H7 (cell line): ENCODE measurements at regions not wholly inside any gene's neighbourhood (a gene's known extent, or its start where the extent isn't known, plus 50 kb on each side); places are given as distances from the start of the nearest gene placed in this dataset.

Experiments used
- DNase-seq: peaks from one replicate; pipeline ENCODE4 v3.0.0; 2012
- H3K27me3 ChIP-seq: 2 replicates; pipeline ENCODE4 v1.6.0; 2011; ENCODE audit warnings: mild to moderate bottlenecking, low read length; ENCODE audit not compliant: control insufficient read depth, insufficient read depth
- H3K36me3 ChIP-seq: replicated peaks from 2 replicates; pipeline ENCODE4 v1.5.1; 2011; ENCODE audit warnings: low read length; ENCODE audit not compliant: control insufficient read depth, insufficient read depth
- H3K4me3 ChIP-seq: 2 replicates; pipeline ENCODE4 v1.5.1; 2011; ENCODE audit warnings: low read depth, mild to moderate bottlenecking, control low read depth, low read length, moderate library complexity; ENCODE audit not compliant: insufficient read depth

GRCh38 chr9:2243666-2244555 is 228.8 kb downstream of the SMARCA2 start:
- Histone ChIP-seq H3K36me3 (no peaks in the 10 kb centered on the region), H3K27me3 (no peaks in the 10 kb centered on the region), H3K4me3 (no peak overlapping the region)
- DNase-seq = no peak

GRCh38 chr9:2247340-2247739 is 232.2 kb downstream of the SMARCA2 start:
- Histone ChIP-seq H3K27me3 (no peaks in the 10 kb centered on the region), H3K36me3 (no peaks in the 10 kb centered on the region), H3K4me3 (no peak overlapping the region)
- DNase-seq = no peak

DNA sequence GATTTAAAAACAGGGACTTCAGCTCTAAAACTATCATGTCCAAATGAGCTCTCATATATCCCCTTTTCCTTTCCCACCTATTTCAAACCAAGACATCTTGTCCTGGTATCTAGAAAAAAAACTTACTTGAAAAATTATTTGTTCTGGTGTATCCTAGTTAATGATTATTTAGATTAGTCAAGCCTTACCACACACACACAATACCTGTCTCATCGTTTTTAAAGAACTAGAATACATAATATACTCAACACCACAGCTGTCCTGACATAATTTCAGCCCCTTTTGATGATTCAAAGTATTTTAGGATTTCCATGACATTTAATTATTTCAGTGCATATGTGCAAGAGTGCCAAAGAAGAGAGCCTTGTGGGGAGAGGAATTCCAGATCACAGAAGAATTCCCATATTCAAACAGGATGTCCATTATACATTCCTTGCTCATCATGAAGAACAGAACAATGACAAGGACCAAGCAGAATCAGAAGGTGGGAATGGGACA is 233.7 kb downstream of the SMARCA2 start:
- no peaks in the 10 kb centered on the region for H3K27me3 ChIP-seq
- no peak for DNase-seq
- H3K4me3 ChIP-seq = no peak overlapping the region
- H3K36me3 ChIP-seq = no peaks in the 10 kb centered on the region

DNA sequence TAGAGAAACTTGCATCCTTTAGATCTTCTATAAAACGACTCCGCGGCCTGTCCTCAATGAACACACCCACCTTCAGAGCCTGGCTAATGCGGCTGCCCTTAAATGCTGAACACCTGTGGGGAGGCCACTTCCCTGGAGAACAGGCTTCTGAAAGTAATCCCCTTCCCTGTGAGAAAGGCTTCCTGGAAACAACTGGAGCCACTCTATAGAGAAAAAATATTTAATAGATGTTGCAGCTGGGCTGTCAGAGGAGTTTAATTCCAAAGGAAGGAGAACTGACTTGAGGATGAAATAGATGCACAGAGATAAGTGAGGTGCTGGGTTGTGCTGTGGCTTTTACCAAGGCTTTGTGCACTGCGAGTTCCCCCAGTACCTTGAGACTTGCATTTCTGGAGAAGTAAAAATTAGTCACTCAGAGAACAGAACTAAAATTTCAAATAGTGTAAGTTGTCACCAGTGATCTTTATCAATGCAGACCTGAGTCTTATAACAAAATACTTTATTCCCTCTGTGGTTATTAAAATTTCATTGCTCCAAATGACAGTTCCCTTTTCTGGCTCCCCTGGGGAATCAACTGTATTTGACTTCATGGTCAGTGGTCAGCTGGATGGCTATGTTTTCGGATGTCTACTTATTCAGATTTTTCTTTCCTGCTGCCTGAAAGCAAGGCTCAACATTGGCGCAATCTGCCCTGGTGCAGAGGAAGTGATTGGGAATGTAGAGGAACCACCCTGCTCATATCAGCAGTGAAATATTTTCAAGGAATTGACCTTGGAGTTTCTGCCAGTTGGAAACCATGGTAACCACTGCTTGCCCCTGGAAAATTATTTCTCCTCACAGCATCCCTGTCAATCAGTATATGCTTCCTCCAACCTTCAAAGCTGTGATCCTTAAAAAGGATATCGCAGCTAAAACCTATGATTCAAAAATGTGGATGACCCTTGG is 238.8 kb downstream of the SMARCA2 start:
- H3K27me3 ChIP-seq = no peaks in the 10 kb centered on the region
- DNase-seq = no peak

DNA sequence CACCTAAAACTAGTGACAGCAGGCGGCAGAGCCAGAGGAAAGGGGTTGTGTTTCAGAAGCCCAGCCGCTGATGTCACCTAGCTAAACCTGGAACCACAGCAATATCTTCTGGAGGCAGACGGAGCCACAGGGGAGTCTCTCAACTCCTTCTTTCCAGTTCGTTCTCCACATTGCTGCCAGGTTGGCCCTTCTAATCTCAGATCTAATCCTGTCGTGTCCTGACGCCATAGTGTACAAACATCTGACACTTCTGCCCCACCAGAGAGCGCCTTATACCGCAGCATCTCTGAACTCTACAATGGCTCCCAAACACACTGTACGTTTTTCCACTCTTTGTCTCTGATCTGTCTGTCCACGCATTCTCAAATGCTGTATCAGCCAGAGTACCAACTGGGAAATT is 240.0 kb downstream of the SMARCA2 start:
- Histone ChIP-seq H3K36me3 (no peaks in the 10 kb centered on the region; the same call in 1 of the 2 replicates), H3K4me3 (no peak overlapping the region), H3K27me3 (no peaks in the 10 kb centered on the region)
- no peak for DNase-seq

More for the DNA sequence above, 238.8 kb downstream of the SMARCA2 start:
- Histone ChIP-seq H3K36me3 (no peaks in the 10 kb centered on the region), H3K4me3 (no peak overlapping the region)

DNA sequence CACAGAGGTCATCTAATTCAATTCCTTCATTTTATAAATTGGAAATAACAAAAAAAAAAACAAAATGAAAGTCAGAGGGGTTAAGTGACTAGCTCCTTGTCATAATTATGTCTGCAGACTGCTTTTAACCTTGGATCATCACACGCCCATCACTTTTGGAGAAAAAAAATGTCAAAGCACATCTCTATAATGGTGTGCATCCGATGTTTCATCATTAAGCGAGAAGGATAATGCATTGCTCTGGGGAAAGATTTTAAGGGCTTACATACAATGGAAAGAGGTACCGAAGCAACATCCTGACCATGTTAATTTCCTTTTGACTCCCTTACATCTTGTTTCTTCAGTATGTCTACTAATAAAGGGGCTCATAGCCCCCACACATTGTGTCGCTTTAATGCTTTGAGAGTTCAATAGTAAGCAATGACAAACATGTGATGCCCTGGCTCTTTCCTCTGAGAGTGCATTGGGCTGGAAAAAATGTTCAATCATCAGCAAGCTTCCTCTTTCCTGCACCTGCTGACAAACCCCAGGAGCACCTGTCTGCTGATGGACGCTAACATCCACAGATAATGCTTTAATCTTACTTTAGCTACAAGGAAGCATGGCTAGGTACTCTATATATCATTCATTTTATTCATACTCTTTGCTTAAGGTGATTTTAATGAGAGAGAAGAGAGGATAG is 242.2 kb downstream of the SMARCA2 start:
- DNase-seq = no peak
- no peak overlapping the region for H3K4me3 ChIP-seq
- no peaks in the 10 kb centered on the region; the same call in 1 of the 2 replicates for H3K36me3 ChIP-seq
- H3K27me3 ChIP-seq = no peaks in the 10 kb centered on the region

- Histone ChIP-seq H3K27me3 (no peaks in the 10 kb centered on the region), H3K36me3 (no peaks in the 10 kb centered on the region; the same call in 1 of the 2 replicates), H3K4me3 (no peak overlapping the region)
- no peak for DNase-seq
These were observed 245.5 kb downstream of the SMARCA2 start for GRCh38 chr9:2260417-2261306.

- no peak for DNase-seq
- no peaks in the 10 kb centered on the region for H3K27me3 ChIP-seq
- no peak overlapping the region for H3K4me3 ChIP-seq
- no peaks in the 10 kb centered on the region; the same call in 1 of the 2 replicates for H3K36me3 ChIP-seq
These were observed 246.4 kb downstream of the SMARCA2 start for GRCh38 chr9:2261421-2262103.

- H3K4me3 ChIP-seq = no peak overlapping the region
- no peak for DNase-seq
- H3K36me3 ChIP-seq = no peaks in the 10 kb centered on the region; the same call in 1 of the 2 replicates
- H3K27me3 ChIP-seq = no peaks in the 10 kb centered on the region
These were observed 247.4 kb downstream of the SMARCA2 start for GRCh38 chr9:2262386-2263071.

DNA sequence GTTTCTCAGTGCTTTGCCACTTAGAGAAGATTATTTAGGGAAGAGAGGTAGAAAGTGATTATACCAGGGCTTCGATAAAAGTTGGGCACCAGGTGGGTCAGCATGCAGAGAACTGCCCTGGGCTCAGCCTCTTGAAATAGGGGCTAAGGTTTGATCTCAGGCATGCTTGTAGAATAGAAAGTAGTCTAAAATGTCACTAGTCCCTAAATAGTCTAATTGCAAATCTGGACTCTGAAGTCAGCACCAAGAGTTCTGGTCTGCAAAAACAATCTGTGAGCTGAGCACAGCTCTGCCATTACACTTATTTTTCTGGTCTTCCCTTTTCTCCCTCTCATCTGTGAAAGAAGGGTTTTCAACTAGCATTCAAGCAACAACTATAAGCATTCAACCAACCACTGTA is 248.0 kb downstream of the SMARCA2 start:
- no peaks in the 10 kb centered on the region; the same call in 1 of the 2 replicates for H3K36me3 ChIP-seq
- no peak for DNase-seq

GRCh38 chr9:2263665-2264064 is 248.5 kb downstream of the SMARCA2 start:
- Histone ChIP-seq H3K4me3 (no peak overlapping the region), H3K27me3 (no peaks in the 10 kb centered on the region), H3K36me3 (no peaks in the 10 kb centered on the region; the same call in 1 of the 2 replicates)
- DNase-seq = no peak

More for the DNA sequence above, 248.0 kb downstream of the SMARCA2 start:
- no peaks in the 10 kb centered on the region for H3K27me3 ChIP-seq
- H3K4me3 ChIP-seq = no peak overlapping the region

DNA sequence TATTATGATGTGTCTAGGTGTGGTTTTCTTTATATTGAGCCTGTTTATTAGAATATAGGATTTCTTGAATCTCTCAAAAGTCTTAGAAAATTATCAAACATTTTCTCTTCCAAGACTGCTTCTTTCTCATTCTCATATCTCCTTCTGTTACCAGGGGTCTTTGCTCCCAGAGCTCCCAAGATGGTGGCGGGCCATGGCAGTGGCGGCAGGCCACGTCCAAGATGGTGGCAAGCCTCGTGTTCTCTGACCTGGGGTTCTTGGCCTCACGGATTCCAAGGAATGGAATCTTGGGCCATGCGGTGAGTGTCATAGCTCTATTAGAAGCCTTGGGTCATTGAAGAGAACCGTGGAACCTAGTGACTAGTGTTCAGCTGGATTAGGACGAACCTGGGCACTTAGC is 248.9 kb downstream of the SMARCA2 start:
- Histone ChIP-seq H3K4me3 (no peak overlapping the region), H3K36me3 (no peaks in the 10 kb centered on the region; the same call in 1 of the 2 replicates), H3K27me3 (no peaks in the 10 kb centered on the region)
- DNase-seq = no peak
